ENCODE measurements at regions not wholly inside any gene's neighbourhood (a gene's known extent, or its start where the extent isn't known, plus 50 kb on each side); places are given as distances from the start of the nearest gene placed in this dataset.
"Not testable (repeated sequence)": the region's sequence is repeated elsewhere in the genome, so short reads cannot be mapped to it uniquely, and the experiment has no call there.

- WGBS, 2 donors: 69 to 77% methylated on average over 8 of the region's 8 CpGs
- no peaks in the 10 kb centered on the region for H3K4me1 ChIP-seq
- no peaks in the 10 kb centered on the region for H3K9me3 ChIP-seq
- no peak for TF ChIP-seq CTCF (IDR thresholded peaks at IDR 0.05)
- no peak overlapping the region for H3K4me3 ChIP-seq
- intact Hi-C loops (cut with DNase I): no loop called here
- ATAC-seq (no peak), DNase-seq (no peak)
- no peak overlapping the region for H3K27ac ChIP-seq
- H3K36me3 ChIP-seq: no peaks in the 10 kb centered on the region
- H3K27me3 ChIP-seq: peaks cover 0 to 20% (median 0%) of the 10 kb centered on the region in 7 donors
Measured at GRCh38 chr2:11079136-11079824, 76.0 kb upstream of the SLC66A3 start.

GRCh38 chr2:11080253-11081115 lies 74.8 kb upstream of the SLC66A3 start:
- WGBS, 2 donors: 91 to 93% methylated on average over 14 to 20 of the region's 20 CpGs
- Histone ChIP-seq H3K27me3 (peaks cover 0 to 15% (median 0%) of the 10 kb centered on the region in 7 donors), H3K27ac (no peak overlapping the region), H3K9me3 (no peaks in the 10 kb centered on the region), H3K36me3 (no peaks in the 10 kb centered on the region), H3K4me1 (no peaks in the 10 kb centered on the region), H3K4me3 (no peak overlapping the region)
- TF ChIP-seq CTCF (IDR thresholded peaks at IDR 0.05): no peak
- DNase-seq (no peak), ATAC-seq (no peak)
- intact Hi-C loops (cut with DNase I): no loop called here

- WGBS, 2 donors: 85 to 89% methylated on average over 6 of the region's 6 CpGs
- H3K4me1 ChIP-seq: no peaks in the 10 kb centered on the region
- intact Hi-C loops (cut with DNase I): no loop called here
- ATAC-seq (no peak), DNase-seq (no peak)
- H3K4me3 ChIP-seq: no peak overlapping the region
- no peak for TF ChIP-seq CTCF (IDR thresholded peaks at IDR 0.05)
- no peak overlapping the region for H3K27ac ChIP-seq
- H3K9me3 ChIP-seq: no peaks in the 10 kb centered on the region
- peaks cover 0 to 15% (median 0%) of the 10 kb centered on the region in 7 donors for H3K27me3 ChIP-seq
- no peaks in the 10 kb centered on the region for H3K36me3 ChIP-seq
Measured at GRCh38 chr2:11082880-11083279, 72.4 kb upstream of the SLC66A3 start.

GRCh38 chr2:11088821-11089220 lies 66.4 kb upstream of the SLC66A3 start:
- intact Hi-C loops (cut with DNase I); H3K4me3 ChIP-seq; H3K4me1 ChIP-seq; ATAC-seq; DNase-seq; H3K9me3 ChIP-seq; H3K36me3 ChIP-seq; H3K27ac ChIP-seq: not testable (repeated sequence)
- WGBS, 2 donors: 82 to 83% methylated on average over 17 of the region's 17 CpGs
- H3K27me3 ChIP-seq: peaks cover 0 to 18% (median 3%) of the 10 kb centered on the region in 7 donors

All from heart right ventricle (tissue), 16 donors.